Keratinocyte (primary cell): ENCODE measurements at regions not wholly inside any gene's neighbourhood (a gene's known extent, or its start where the extent isn't known, plus 50 kb on each side); places are given as distances from the start of the nearest gene placed in this dataset.

ENCODE experiments used
- CTCF ChIP-seq, 3 experiments: IDR thresholded peaks in 1 of 3; conservative IDR thresholded peaks in 1 of 3; optimal IDR thresholded peaks in 1 of 3; 2 replicates in 2 of 3; 3 replicates in 1 of 3; pipeline versions ENCODE3 to v1.5.1; 2011; ENCODE audit warnings: low read length in 3 of 3, mild to moderate bottlenecking in 3 of 3, moderate library complexity in 2 of 3, control low read depth in 1 of 3, inconsistent platforms in 1 of 3; ENCODE audit not compliant: insufficient read depth in 2 of 3; ENCODE audit errors: extremely low read depth in 1 of 3
- EZH2 ChIP-seq: IDR thresholded peaks from one replicate; pipeline ENCODE4 v1.6.1; 2012; ENCODE audit warnings: inconsistent platforms, mild to moderate bottlenecking, low read length, moderate library complexity

GRCh38 chr13:73676550-73677047, 457.6 kb downstream of the KLF12 start:
- TF ChIP-seq CTCF (optimal IDR thresholded peaks at IDR 0.05 in 1 of 3, IDR thresholded peaks at IDR 0.05 in 1 of 3, conservative IDR thresholded peaks at IDR 0.05 in 1 of 3; ENCODE audit: extremely low read depth in 1 of 3, insufficient read depth in 2 of 3, low read length in 3 of 3) (no peak), EZH2 (no peak)
